NCI-H526 treated with DMSO at 0.1 percent for 48 hours (cell line): ENCODE measurements at regions not wholly inside any gene's neighbourhood (a gene's known extent, or its start where the extent isn't known, plus 50 kb on each side); places are given as distances from the start of the nearest gene placed in this dataset.
"Not testable (repeated sequence)": the region's sequence is repeated elsewhere in the genome, so short reads cannot be mapped to it uniquely, and the experiment has no call there.

Source experiments
- DNase-seq: peaks from one replicate; lab custom pipeline; 2025; lab: John Stamatoyannopoulos, UW

- DNase-seq, result not testable (repeated sequence)
Observed at GRCh38 chrX:92081250-92081649, 302.1 kb downstream of the PCDH11X start.

- not testable (repeated sequence) for DNase-seq
Observed at GRCh38 chrX:92090756-92091155, 311.6 kb downstream of the PCDH11X start.

DNA sequence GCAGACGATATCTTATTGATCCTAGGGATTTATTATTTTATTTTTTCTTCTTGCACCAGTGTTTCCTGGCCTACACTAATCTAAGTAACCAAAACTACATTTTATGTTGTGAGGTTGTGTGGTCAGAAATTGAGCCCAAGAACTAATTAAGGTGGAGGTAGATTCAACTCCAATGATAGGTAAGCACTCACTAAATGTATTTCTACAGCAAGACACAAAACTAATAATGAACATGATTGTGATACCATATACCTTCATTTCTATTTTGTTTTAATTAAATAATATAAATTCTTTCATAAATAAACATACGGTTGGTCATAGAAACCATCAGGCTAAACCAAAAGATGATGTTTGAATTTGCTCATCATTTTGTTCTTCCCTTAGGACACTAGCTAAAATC, 319.0 kb downstream of the PCDH11X start:
- not testable (repeated sequence) for DNase-seq

DNA sequence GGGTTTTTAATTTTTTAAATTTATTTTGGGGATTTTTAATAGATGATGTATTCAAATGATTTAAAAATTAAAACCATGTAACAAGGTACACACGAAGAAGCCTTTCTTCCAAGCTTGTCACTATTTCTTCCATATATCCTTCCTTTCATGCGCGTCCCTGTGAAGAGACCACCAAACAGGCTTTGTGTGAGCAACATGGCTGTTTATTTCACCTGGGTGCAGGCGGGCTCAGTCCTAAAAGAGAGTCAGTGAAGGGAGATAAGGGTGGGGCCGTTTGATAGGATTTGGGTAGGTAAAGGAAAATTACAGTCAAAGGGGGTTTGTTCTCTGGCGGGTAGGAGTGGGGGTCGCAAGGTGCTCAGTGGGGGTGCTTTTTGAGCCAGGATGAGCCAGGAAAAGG, 320.9 kb downstream of the PCDH11X start:
- DNase-seq, result not testable (repeated sequence)

DNA sequence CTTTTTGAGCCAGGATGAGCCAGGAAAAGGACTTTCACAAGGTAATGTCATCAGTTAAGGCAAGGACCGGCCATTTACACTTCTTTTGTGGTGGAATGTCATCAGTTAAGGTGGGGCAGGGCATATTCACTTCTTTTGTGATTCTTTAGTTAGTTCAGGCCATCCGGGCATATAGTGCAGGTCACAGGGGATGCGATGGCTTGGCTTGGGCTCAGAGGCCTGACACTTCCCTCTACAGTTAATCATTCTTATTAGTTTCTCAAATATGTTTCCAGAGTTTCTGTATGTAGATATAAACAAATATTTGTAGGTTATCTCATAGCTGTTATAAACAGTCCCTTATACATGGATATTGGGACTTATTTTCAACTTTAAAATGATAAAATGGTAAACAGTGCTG, 326.5 kb downstream of the PCDH11X start:
- not testable (repeated sequence) for DNase-seq

DNA sequence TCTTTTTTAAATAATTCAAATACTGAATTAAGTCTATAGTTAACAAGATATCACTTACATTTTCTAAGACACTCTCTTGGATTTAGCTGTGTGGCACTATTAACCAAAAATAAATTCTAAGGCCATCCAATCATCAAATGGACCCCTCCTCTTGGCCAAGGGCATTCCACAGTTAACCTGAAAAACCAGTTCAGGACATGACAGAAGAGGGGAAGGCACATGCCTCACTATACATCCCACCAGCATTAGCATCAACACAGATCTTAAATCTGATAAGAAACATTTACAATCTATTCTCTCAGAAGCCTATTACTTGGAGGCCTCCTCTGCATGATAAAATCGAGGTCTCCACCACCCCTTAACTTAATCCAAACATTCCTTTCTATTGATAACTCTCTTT, 327.5 kb downstream of the PCDH11X start:
- DNase-seq, result not testable (repeated sequence)

DNA sequence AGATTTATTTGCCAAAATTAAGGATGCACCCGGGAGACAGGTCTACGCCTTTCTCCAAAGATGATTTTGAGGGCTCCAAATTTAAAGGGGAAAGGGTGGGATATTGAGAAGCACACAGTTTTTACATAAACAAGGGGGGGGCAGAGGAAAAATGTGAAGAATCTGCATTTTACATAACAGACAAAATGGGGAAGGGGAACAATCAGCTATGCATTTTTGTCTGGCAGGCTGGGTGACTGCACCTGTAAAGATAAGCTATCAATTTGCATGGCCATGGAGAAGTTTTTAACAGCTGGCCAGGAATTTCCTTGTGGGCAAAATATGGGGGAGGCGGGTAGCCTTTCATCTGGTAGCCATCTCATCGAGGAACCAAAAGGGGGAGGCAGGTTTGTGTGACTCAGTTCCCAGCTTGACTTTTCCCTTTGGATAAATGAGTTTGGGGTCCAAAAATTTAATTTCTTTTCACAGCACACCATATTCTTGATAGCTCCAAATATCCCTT, 331.3 kb downstream of the PCDH11X start:
- DNase-seq, result peak; percentile 15

GRCh38 chrX:92117701-92118100, 338.5 kb downstream of the PCDH11X start:
- DNase-seq, result peak; percentile 91

DNA sequence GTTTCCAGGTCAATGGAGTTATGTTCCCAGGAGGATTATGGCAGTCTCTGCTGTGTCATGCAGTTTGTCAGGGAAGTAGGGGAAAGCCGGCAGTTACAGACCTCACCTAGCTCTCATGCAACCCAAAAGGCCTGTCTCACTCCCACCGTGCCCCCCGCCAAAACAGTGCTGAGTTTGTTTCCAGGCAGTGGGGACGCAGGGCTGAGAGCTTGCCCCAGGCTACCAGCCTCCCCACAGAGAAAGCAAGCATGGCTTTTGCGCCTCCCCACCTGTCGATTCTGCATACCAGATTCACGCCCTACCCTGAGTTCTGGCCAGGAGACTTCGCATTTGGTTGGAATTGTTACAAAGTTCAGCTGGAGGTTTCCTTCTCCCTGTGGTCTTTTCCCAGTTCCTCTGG, 383.9 kb downstream of the PCDH11X start:
- DNase-seq, result not testable (repeated sequence)

- no peak for DNase-seq
Observed at GRCh38 chrX:92209936-92210335, 430.8 kb downstream of the PCDH11X start.

- DNase-seq, result no peak
Observed at GRCh38 chrX:92213786-92214185, 434.6 kb downstream of the PCDH11X start.

DNA sequence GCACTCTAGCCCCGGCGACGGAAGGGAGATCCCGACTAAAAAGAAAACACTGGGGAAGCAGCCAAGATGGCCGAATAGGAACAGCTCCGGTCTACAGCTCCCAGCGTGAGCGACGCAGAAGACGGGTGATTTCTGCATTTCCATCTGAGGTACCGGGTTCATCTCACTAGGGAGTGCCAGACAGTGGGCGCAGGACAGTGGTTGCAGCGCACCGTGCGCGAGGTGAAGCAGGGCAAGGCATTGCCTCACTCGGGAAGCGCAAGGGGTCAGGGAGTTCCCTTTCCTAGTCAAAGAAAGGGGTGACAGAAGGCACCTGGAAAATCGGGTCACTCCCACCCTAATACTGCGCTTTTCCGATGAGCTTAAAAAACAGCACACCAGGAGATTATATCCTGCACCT, 435.8 kb downstream of the PCDH11X start:
- not testable (repeated sequence) for DNase-seq

DNA sequence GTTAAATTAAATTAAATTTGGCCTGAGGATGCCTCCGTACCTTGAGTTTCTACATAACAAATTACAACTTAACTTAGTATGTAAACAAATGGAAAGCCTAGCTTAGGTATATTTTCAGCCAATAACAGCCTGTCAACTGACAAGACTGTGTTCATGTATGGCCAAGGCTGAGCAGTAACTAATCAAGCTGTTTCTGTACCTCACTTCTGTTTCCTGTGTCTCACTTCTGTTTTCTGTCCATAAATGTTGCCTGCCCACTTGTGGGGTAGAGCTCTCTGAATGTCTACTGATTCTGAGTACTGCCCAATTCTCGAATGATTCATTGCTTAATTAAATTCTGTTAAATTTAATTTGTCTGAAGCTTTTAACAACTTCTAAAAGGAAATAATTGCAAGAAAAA, 445.2 kb downstream of the PCDH11X start:
- no peak for DNase-seq

DNA sequence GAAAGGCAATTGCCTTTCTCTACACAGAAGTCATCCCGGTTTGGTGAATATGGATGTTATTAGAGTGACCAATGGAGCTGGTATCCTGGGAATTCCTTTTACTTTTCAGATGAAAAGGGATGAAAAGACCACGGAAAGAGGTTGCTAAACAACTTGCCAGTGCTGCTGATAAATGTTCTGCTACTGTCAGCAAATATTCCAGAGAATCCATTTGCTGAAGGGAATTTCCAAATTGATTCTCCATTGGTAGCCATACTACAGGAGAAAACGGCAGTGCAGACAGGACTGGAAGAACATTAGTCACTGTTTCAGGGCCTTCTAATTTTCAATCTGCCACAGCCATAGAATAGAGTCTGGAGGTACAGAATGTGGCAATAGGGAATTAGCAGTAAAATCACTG, 451.5 kb downstream of the PCDH11X start:
- no peak for DNase-seq

- DNase-seq, result no peak
Observed at GRCh38 chrX:92231391-92231790, 452.2 kb downstream of the PCDH11X start.

DNA sequence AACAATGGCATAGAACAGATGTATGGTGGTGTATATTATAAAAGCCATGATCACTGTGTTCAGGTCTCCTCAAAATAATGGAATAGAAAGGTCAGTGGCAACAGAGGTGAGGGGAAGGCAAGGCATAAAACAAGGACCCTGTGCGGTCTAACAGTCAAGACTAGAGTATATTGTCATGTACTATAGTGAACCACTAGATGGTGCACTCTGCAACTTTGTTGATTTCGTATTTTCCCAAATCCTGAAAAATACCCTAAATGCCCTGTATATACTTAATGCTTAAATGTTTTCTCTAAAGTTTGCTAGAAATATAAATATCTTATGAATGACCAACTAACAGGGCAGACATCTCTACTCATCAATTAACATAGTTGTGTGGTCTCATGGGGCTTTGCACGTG, 453.0 kb downstream of the PCDH11X start:
- no peak for DNase-seq

GRCh38 chrX:92241249-92241648, 462.1 kb downstream of the PCDH11X start:
- DNase-seq, result no peak

DNA sequence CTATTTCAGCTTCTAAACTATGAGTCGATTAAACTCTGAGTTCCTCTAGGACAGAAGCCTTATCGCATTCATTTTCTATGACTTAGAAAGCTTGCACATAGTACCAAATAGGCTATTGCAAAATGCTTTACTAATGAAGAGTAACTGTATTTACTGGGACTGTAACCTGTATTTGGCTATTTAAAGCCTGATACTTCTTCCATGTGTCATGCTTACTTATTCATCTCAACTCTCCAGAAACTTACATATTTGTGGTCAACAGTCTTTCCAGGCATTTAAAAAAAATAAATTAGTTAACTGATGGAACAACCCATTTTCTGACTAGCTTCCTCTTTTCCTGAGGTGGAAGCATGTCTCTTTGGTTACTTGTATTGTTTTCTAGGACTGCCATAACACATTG, 467.9 kb downstream of the PCDH11X start:
- DNase-seq, result no peak

DNA sequence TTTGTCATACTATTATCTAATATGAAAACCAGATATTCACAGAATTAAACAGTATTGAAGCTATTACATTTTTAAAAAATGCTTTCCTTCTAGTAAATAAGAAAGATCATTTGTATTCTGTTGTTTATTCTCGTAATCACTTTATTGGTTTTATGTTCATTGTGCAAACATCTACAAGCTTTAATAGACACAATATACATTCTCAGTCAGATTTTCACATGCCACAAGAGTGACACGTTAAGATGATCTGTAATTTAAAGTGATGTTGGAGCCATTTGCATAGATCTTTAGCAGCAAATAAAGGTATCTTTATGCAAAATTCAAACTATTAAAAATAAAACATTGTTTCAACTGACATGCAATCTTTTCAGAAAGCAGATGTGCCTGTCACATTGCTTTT, 469.9 kb downstream of the PCDH11X start:
- DNase-seq, result no peak

- DNase-seq, result no peak
Observed at GRCh38 chrX:92260102-92260501, 480.9 kb downstream of the PCDH11X start.

- no peak for DNase-seq
Observed at GRCh38 chrX:92270936-92271855, 492.0 kb downstream of the PCDH11X start.

DNA sequence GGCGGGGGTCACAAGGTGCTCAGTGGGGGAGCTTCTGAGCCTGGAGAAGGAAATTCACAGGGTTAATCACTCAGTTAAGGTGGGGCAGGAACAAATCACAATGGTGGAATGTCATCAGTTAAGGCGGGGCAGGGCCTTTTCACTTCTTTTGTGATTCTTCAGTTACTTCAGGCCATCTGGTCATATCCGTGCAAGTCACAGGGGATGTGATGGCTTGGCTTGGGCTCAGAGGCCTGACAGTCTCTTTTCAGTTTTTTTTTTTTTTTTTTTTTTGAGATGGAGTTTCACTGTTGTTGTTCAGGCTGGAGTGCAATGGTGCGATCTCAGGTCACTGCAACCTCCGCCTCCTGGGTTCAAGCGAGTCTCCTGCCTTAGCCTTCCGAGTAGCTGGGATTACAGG, 499.4 kb downstream of the PCDH11X start:
- DNase-seq, result not testable (repeated sequence)

DNA sequence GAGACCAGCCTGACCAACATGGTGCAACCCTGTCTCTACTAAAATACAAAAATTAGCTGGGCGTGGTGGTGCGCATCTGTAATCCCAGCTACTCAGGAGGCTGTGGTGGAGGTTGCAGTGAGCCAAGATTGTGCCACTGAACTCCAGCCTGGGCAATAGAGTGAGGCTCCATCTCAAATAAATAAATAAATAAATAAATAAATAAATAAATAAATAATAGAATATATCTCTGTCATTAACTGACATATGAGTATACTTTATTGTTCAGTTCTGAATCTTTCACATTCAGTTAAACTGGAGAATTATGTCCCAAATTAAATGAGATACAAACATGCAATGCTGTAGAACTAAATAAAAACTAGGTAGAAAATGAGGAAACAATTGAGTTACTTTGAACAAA, 501.2 kb downstream of the PCDH11X start:
- DNase-seq, result not testable (repeated sequence)

GRCh38 chrX:92283308-92283707, 504.1 kb downstream of the PCDH11X start:
- DNase-seq, result no peak
